HG03139 (cell line): ENCODE measurements at regions not wholly inside any gene's neighbourhood (a gene's known extent, or its start where the extent isn't known, plus 50 kb on each side); places are given as distances from the start of the nearest gene placed in this dataset.

Experiments used
- ATAC-seq: cut with Tn5 transposase; IDR thresholded peaks from one replicate; pipeline ENCODE4 v1.9.1; 2021; ENCODE audit not compliant: unreplicated experiment

DNA sequence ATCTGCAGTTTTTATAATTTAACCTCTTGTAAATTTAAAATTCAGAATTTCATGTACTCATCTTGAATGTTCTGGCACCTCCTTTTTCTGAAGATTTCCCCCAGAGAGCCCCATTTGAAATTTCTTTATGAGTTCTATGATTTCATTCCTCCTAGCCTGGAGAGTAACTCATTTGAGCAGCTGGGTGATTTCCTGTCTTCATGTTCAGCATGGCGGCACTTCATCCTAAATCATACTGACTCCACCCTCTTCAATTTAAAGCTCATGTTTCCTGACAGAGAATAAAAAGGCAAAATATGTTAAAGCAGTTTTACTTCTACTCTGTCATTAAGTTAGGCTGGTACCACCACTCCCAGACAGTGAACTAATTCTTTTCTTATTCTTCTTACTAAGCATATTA, 250.9 kb upstream of the POU3F2 start:
- no peak for ATAC-seq

DNA sequence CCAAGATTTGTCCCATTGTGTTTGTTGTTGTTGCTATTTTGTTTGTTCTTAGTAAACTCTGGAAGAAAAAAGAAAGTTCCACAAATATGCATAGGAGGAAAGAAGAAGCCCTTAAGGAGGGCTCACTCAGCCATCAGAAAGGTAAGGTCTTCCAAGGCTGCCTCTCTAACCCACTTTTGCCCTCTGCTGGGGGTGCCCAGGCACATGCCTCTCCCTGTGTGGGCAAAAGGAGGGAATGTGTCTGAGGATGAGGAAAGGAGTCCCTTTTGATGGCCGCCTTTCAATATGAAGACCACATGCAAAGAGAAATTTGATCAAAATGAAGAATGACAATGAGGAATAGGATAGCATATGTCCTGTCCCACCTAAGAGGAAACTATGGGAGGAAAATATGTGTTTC, 248.2 kb upstream of the POU3F2 start:
- no peak for ATAC-seq

DNA sequence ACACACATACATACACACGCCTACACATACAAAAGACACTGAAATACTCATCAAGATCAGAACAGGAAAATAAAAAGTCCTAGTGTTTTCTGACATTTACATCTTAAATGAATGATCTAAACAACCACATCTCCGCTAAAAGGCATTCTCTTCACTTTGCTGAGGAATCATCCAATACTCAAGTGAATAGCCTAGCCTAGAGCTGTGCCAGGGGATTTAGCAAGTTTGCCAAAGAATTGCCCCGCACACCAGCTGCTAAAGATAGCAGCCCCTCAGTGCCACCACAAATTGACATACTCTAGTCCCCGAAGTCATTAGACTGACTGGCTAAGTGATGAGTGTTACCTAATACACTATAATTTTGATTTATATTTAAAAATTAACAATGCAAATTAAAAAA, 246.8 kb upstream of the POU3F2 start:
- ATAC-seq = no peak

DNA sequence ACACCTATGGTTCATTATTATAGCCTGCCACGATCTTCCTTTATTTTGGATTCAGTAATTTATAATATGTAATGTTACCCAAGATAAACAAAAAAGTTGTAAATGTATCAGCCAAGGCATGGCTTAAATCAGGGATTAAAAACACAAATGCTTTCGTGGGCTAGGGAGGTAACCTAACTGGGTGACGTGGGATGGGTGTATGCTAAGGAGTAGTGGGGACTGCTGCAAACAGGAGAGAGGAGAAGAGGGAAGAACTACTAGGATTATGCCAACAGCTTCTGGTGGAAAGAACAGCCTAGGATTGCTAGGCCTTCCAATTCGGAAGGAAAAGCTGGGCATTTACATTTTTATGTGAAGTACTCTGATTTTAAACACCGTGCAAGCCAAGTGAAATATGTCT, 244.8 kb upstream of the POU3F2 start:
- ATAC-seq = no peak

DNA sequence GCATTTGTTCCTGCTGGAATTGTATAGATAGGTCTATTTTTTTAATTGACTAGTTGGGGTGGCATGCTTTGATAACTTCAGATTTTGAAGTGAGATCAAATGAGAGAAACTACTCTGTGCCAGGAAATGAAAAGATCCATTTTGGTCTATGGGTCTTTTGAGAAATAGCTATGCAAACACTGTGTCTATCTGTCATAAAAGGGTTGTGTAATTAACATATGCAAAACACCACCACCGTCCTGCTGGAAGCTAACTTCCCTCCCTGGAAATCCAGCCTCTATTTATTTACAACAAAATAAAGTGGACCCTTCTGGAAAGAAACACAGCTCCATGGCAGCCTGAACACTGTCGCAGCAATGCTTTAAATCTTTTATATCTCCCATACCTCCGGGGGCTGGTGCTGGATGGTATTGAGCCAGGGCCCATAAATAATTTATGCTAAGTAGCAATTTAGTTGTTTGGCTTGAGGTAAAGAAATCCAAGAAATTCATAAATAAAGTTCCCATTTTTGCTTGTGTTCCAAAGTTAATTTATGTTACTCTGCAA, 244.2 kb upstream of the POU3F2 start:
- no peak for ATAC-seq

DNA sequence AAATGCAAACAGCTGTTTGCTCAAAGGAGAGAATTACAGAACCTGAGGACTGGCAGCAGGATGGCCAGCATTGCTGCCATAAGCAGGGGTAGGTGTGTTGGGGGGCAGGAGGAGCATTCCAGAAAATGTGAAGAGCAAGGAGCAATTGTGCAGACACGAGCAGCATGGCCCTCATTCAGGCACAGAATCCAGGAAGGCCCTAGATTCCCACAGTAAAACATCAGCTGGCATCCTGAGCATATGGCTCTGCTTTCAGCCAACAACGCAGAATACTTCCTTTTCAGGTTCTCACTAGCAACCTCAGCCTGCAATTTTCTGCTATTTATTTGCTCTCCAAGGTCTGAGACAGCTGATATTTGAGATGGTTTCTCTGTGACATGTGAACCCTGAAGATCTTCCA, 243.4 kb upstream of the POU3F2 start:
- no peak for ATAC-seq

DNA sequence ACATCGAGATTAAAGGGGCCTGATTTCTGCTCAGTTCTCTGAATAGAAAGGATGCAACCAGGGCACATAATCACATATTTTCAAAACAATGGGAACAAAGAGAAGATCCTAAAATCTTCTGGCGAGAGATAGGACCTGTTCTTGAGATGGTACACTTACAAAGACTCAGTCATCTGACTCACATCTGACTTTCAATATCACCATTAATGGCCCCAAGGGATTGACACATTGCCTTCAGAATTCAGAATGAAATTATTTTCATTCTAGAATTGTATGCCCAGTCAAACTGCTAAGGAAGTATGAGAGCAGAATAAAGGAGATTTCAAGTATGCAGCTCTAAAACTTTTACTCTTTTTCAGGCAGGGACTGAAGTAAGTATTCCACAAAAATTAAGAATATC, 240.7 kb upstream of the POU3F2 start:
- ATAC-seq = no peak

DNA sequence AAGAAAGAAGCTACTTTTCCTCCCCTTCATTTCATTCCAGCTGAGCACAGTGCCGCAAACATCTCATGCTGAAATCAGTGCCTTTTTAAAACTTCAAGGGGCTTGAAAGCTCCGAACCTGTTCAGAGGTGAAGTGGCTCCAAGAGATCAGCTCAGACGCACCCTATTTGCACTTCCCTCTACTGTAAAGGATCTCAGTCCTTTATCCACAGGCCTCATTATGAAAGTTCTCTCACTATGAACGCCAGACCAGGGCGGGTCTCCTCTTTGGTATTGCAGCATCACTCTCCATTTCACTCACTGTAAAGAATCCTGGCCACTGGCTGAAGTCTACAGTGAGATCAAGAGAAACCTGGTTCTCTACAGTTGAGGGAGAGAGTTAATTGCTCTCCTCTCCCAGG, 232.7 kb upstream of the POU3F2 start:
- ATAC-seq = no peak

DNA sequence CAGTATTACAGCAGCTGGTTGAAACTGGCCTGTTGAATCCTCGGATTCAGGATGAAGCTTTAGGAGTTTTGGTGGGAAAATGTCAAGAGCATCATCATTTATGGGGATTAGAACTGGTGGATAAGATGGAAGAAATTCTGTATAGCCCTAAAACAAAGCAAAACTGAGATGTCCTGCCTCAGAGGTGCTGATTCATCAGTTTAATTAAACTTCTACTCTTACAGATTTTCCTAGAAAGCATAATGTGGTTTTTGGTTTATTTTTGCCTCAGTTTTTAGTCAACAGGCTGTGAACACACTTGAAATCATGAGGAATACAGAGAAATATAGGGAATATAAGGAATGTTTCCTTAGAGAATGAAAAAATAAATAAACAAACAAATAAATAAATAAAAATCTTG, 228.7 kb upstream of the POU3F2 start:
- ATAC-seq = no peak

DNA sequence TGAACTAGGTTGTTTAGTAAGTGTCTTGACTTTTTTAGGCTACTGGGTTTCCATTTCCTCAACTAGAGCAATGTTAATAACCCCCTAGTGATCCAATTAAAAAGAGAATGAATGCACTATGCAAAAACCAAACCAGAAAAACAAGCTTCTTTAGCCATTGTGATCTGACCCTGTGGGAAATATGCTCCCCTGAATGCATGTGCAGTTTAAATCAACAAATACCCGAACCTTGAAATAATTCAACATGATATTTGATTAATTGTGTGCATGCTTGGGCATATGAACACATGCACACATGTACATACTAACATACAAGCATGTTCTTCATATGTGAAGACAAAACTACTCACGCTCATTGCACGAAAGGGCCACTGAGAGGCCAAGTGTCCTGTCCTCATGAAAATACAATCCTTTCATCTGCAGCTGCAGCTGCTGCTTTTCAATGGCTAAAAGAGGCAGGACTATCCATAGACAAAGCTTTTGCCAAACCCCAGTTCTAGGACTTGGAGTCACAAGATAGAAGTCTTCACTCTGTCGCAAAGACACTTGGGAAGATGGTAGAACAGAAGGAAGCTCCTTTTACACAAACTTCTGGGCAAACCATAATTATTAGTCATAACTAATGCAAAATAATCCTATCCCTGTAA, 207.1 kb upstream of the POU3F2 start:
- no peak for ATAC-seq

DNA sequence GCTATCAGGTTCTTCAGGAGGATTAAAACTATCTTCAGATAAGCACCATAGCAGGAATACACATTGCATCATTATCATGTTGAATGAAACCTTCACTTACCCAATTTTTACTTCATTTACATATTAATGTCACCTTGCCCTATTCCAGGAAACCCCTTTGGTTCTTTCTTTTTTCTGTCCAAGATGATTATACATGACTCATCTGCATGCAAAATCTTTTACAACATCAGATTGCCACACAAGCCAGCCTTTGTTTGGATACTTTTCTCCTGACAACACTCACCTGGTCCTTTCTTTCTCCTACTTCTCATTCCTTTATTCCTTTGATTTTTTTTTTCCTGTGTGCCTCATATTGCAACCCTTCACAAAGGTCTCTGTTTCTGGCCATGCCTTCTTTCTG, 200.5 kb upstream of the POU3F2 start:
- ATAC-seq = no peak

DNA sequence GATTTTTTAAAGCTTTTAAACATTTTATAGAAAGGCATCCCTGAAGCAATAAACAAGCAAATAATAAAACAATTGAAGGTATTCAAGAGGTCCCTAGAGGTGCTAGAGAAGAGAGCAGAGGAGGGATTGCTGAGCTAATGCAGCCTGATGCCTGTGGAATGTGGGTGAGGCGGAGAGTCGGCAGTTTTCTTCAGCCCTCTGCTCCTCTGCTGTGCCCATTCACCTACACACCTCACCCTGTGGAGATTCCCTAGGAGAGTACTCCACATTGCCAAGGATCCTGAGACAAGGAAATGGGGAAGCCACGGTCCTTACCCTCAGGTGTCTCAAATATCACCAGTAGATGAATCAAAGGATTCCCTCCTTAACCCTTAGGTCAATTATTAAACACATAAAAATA, 199.8 kb upstream of the POU3F2 start:
- ATAC-seq = no peak

DNA sequence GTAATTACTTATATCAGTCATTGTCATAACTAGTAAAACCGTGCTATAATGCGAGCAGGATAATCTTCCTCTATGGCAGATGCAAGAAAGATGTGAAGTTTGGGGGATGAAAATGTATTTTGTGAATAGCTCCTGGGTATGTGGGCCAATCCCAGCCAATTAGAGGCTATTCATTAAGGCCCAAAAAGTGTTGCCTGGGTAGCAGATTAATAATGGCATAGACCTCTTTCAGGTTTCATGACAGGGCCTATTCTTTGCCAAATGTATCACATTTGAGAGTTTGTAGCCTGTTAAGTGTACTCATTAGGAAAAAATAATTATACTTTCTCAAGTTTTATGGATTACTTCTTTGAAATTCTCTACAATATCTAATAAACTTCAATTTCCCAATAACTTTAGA, 199.2 kb upstream of the POU3F2 start:
- ATAC-seq = no peak

DNA sequence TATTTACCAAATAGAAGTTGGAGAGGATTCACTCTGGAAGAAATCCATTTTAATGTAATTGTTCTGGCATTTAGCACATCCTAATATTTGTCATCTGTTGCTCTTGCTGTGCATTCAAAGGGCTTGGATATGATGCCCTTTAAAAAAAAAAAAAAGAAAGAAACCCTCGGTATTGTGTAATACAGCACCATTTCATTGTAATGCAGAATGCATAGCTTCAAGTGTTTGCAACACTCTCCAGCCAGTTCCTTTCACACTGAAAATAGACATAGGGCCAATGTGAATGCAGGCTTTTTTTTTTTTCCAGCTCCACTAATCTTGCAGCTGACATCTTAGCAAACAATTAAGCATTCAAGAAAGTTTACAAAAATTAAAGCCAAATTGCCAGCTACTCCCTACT, 197.4 kb upstream of the POU3F2 start:
- no peak for ATAC-seq

DNA sequence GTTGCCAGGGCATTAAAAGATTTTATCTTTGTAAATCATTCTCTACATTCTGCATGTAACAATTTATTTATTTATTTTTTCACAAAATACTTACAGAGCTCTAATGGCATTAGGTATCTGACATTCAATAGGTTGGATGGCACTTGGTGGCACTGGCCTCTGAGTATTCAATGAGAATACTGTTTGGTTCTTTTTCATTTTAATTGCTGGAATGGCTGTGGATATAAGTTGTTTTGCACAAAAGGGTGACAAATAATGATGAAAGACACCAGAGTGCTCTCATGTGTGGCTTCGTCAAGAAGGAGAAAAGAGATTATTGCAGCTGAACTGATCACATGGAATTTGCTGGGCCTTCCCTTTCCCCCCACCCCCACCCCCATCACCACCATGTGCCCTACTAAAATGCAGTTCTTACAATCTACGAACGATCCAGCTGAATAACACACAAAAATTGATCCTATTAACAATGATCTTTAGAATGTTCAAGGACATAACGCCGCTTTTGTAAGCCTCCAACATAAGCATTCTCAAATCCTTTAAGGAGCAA, 195.2 kb upstream of the POU3F2 start:
- no peak for ATAC-seq

DNA sequence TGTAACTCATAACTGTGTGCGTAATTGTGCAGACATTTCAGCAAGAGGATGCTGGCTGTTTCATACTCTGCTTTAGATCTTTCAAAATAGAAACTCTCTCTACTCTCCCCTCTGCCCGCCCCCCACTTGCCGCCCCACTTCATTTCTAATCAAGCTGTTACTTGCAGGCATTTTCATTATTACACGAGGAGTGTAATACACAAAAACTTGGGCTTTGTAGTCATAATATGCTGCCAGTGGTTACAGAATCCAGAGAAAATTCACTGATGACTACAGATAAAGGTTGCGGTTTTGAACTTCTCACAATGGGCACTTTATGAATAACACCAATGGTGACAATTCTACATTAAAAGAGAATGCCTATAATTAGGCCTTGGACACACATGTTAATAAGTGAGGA, 194.0 kb upstream of the POU3F2 start:
- no peak for ATAC-seq

DNA sequence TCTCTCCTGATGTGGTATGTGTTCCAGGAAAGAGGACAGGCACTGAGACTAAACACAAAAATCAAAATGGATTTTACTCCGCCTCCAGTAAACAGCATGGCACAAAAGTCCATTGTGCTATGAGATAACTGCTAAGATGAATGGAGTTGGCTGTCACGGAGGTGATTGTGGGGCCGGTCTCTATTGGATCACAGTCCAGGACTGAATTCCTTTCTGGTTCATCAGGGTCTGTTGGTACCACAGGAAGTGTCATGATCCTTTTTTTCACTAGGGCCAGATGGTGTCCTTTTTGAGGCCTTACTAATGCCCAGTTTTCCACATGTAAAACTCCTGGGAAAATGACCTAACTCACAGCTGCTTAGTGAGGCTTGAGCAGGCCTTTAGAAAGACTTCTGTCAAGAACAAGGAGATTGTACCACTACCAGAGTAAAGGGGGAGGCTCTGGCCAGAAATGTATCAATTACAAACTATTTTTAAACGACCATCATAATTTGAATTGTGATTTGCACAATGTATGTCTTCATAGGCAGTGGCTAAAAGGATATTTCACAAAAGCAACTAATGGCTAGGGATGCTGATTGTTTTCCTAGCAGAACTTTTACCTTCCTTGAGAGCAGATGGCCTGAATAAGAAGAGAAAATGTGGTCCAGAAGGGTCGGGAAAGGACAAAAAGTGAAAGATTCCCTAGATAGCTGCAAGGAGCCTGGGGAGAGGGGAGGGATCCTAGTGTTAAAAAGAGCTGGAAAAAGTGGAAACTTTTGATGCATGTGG, 192.2 kb upstream of the POU3F2 start:
- no peak for ATAC-seq

DNA sequence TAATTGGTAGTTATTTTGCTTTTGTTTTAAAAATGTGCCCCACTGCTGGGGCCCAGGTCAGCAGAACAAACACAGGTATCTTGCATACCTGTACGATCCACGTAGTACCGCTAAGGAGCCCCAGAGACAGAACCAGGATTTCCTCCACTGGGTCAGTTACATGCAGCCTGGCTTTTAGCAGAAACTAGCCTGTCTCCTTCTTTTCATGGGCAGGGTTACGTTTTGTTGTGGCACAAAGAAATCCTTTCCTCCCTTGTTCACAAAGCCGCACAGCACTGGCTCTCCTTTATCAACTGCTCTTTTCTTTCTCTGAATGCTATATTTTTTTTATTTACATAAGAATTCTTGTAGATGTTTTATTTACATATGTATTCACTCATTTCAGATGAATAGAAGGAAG, 190.3 kb upstream of the POU3F2 start:
- no peak for ATAC-seq

DNA sequence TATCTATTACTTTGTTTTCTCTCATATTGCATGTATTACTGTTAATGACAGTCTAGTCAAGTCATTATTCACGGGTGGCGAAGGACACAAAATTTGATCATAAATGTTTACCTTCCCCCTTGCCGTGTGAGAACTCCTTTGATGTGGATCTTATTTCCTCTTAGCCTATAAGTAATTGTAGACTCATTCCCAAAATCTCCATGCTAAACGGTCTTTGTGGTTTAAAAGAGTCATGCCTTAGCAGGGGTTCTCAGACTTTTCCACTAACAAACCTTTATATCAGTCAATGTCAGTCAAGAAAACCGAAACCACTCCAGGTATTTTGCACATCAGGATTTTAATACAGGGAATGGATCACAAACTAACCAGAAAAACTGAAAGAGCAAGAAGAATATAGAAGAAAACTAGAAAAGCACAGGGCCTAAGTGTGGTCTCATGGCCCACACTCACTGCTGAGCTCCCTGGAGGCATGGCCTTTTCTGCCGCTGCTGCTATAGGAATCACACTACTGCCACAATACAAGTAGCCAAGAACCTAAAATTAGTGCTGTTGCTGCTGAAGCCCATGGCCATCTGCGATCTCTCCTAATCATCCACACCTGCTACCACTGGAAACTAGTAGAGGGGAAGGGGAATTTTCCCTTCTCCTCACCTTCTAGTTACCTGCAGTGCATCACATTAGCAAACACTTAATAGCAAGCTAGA, 186.0 kb upstream of the POU3F2 start:
- ATAC-seq = no peak

DNA sequence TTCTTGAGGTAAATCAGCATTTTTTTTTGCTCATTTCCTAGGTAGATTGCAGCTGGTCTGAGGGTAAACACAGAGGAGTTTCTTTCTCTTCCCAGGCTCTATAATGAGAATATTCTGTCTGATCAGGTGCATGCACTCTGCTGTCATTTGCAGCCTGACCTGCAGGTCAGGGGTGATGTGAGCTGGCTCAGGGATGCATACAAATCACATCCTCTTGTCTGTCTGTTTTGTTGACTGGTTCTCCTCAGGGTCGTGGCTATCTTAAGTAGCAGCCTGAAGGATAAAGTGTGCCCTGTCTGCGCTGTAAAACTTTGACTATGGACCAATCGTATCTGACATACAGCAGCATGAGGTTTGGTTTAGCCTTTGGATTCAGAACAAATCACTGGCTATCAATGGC, 183.4 kb upstream of the POU3F2 start:
- no peak for ATAC-seq

DNA sequence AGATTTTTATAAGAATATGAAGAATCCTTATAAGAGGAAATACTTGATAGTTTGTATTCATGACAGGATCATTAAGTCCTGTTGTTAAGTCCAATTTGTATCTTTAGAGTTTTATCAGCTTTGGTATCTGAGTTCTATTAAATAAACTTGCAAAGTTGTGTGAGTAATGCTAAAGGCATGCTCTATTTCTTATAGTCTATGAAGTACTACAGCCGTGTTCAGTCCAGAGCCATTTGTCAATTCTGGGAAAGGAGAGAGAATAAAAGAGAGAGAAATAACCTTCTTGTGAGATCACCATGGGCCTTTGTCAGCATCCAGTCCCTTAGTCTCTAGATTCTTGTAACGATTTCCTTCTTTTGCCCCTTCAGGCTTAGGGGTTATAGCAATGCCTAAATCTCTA, 181.2 kb upstream of the POU3F2 start:
- ATAC-seq = no peak

DNA sequence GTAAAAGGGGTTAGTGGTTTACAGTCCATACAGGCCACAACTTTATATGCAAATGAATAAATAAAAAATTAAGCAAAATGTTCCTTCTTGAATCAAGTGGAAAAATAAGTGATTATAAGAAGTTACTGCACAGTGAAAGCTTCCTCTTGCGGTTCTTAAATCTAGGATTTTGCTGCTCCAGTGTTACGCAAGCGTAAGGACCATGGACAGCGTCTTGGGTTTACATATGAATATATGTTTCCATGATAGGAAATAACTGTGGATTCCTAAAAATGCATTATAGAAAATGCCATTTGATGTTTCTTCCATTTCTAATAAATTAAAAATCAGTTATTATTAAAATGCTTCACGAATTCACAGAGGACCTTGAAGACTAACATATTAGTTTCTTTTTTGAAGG, 176.6 kb upstream of the POU3F2 start:
- no peak for ATAC-seq
